HG02763 (cell line): ENCODE measurements at regions not wholly inside any gene's neighbourhood (a gene's known extent, or its start where the extent isn't known, plus 50 kb on each side); places are given as distances from the start of the nearest gene placed in this dataset.
"Not testable (repeated sequence)": the region's sequence is repeated elsewhere in the genome, so short reads cannot be mapped to it uniquely, and the experiment has no call there.

Experiments
- ATAC-seq: cut with Tn5 transposase; IDR thresholded peaks from one replicate; pipeline ENCODE4 v1.9.1; 2021; ENCODE audit warnings: mild to moderate bottlenecking, moderate library complexity; ENCODE audit not compliant: unreplicated experiment

DNA sequence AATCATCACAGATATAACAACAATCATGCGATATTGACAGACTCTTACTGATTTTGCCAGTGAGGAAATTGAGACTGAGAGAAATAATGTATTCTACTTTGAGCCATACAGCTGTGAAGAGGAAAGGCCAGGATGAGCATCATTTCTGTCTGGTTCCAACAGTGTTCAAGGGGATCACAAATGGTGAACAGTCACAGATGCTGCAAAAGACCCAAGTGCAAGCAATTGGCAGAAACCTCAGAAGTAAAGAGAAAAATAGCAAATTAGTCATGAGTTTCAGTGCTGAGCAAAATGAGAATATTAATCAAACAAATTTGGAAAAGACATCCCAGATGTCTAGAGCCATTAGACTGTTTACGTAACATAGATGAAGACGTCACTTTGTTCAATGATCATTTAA is 114.1 kb downstream of the RAB38 start:
- ATAC-seq = no peak

DNA sequence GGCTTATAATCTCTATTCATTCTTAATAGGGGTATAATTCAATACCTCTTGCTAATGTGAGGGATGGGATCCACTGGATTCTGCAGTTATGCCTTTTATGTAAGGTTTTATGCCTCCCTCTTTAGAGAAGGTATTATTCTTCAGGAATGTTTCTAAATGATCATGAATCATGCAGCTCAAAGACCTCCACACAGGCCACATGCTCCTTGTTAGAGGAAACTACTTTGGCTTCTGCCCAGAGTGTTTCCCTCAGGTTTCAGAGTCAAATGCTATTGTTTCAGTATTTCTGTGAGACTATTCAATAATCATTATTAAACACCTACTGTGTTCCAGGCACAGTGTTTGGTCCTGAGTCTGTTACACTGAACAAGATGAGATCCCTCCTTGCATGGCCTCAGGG is 115.9 kb downstream of the RAB38 start:
- no peak for ATAC-seq

DNA sequence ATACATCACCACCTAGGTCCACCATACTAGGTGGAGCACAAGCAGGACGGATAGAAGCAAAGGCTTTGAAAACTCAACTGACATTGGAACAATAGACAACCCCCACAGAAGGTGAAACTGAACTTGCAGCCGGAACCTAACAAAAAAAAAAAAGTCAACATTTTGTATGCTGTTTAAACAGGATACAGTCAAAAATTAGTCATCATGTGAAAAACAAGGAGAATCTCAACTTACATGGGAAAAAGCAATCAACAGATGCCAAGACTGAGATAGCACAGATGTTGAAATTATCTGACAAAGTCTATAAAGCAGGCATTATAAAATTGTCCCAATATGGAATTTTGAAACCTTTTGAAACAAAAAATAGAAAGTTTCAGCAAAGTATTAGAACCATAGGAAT is 123.8 kb downstream of the RAB38 start:
- no peak for ATAC-seq

DNA sequence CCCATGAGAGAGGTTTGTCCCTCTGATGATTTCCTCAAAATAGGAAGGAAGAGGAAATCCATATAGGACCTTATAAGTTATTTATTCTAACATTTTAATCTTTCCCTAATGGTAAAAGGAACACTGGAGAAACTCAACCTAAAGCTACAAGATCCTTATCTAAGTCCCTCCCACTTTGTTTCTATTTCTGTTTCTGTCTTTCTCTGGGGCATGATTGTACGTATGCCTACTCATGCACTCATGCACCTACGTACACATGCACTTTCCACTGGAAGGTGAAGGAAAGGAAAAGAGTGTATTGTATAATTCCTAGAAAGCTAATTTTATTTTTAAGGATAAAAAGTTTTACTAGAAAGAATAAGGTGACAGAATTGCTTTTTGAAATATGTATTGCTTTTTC is 125.0 kb downstream of the RAB38 start:
- no peak for ATAC-seq

DNA sequence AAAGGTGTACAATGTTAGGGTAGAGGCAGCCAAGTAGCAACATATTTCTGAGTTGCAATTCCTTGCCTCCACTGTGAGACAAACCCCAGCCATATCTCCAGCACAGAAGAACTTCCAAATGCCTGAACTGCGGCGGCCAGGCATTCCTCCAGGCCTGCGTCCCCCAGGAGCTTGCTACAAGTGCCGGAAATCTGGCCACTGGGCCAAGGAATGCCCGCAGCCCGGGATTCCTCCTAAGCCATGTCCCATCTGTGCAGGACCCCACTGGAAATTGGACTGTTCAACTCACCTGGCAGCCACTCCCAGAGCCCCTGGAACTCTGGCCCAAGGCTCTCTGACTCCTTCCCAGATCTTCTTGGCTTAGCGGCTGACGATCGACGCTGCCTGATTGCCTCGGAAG is 130.0 kb downstream of the RAB38 start:
- ATAC-seq = not testable (repeated sequence)

DNA sequence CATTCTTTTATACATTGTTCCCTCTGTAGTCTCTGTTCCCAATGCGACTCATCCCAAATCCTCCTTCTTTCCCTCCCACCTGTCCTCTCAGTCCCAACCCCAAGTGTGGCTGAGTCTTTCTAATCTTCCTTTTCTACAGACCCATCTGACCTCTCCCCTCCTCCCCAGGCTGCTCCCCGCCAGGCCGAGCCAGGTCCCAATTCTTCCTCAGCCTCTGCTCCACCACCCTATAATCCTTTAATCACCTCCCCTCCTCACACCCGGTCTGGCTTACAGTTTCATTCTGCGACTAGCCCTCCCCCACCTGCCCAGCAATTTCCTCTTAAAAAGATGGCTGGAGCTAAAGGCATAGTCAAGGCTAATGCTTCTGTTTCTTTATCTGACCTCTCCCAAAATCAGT is 130.6 kb downstream of the RAB38 start:
- ATAC-seq = not testable (repeated sequence)

DNA sequence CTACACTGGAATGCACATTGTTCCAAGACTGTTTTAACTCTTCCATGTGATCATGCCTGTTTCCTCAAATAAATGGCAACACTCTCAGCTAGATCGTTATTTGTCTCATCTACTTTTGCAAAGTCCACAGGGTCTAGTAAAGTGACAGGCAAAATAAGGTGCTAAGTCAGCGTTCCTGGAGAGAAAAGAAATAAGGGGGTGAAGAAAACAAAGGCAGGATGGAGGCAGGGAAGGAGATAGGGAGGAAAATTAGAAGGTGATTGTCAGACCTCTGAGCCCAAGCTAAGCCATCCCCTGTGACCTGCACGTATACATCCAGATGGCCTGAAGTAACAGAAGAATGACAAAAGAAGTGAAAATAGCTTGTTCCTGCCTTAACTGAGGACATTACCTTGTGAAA is 132.1 kb downstream of the RAB38 start:
- no peak for ATAC-seq

DNA sequence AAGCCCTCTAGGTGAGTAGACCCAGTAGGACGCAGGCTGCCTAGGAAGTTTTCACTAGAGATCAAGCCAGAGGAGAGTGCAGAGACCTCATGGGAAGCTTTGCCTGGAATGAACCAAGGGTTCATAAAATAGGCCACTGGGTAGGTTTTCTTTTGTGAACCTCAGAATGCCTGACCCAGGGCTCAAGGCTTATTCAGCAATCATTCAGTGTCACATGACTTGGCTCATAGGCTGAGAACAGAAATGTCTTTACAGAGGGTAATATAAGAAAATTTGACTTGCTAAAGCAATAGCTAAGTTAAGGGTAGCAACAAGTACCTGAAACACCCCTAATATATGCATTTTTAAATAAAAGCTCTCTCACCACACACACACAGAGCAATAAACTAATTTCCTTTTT is 132.6 kb downstream of the RAB38 start:
- no peak for ATAC-seq

DNA sequence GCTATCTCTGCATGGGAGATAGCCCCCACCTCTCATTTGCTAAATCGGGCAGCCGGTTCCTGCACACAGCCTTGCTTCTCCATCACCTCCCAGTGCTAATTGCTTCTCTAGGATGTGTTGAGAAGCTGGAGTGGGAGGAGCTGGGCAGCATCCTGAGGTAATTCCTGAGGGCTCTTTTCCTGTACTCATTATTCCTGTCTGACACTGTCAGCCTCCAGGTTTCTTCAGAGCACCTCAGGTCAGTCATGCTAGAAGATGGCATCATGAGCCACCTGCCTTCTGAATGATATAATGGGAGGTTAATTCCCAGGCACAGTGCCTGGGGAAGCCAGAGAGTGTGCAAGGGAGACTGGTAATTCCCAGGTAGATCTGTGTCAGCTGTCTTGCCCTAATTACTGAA is 133.0 kb downstream of the RAB38 start:
- no peak for ATAC-seq

DNA sequence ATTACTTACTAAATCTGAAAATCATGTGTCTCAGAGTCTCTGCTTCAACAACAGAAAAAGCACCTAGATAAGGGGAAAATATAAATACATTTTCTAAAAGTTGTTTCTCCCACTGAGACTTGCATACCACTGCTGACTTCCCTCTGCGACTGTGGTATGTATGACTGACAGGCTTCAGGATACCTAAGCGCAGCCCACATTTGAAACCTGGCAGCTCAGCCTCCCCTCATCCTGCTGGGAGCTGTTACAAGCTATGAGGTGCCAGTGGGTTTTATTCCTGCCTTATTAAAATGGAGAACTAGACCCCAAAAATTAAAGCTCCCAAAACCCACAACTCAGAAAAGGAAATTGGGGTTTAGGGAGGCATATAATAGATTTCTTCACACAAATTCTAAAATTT is 133.6 kb downstream of the RAB38 start:
- no peak for ATAC-seq

DNA sequence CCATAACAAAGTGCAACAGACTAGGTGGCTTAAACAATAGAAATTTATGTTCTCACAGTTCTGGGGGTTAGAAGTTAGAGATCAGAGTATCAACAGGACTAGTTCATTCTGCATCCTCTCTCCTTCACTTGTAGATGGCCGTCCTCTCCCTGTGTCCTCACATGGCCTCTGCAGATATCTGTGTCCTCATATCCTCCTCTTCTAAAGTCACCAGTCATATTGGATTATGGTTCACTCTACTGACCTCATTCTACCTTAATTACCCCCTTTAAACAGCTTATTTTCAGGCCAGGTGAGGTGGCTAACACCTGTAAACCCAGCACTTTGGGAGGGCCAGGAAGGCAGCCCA is 135.1 kb downstream of the RAB38 start:
- ATAC-seq = no peak

DNA sequence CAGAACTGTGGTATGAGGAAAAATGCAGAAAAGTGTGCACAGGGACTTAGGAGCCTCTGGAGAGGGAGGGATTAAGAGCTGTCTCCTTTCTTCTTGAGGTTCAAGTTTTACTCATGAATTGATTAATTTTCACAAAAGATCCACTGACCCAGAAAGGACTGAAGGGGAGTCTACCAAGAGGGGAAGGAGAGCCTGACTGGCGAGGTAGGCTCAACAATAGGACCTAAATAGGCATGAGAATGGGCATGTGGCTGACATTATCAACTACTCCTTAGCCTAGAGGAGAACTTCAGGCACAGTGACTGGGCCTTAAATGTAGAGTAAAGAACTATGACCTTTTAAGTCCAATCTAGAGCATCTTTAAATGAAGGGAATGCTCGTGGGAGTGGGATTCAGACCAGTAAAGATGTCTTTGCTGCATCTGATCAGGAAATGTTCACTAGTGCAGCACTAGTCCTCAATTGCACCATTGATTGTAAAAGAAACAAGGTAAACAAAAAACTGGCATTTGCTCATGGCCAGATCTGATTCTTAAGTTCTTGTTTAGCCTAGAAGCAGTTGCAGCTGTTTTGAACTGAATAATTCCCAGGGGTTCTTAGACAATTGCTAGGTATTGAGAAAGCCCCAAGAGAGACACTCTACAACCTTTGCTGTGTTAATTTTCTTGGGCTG is 135.6 kb downstream of the RAB38 start:
- no peak for ATAC-seq

DNA sequence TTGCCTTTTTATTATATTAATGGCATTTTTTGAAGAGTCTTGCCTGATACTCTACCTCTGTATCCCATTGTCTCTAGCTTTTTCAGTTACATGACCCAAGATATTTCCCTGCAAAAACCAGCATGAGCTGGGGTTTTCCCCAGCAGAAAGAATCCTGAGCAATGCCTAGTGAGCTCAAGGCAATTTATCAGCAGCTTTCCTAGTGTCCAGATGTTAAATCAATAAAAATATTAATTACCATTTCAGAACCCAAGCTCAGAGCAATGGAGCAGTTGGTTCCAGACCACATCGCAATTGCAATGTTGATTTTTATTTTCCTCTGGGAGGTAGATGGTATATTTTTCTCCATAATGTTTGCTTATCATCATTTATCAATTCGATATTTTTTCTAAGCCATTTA is 137.2 kb downstream of the RAB38 start:
- no peak for ATAC-seq

DNA sequence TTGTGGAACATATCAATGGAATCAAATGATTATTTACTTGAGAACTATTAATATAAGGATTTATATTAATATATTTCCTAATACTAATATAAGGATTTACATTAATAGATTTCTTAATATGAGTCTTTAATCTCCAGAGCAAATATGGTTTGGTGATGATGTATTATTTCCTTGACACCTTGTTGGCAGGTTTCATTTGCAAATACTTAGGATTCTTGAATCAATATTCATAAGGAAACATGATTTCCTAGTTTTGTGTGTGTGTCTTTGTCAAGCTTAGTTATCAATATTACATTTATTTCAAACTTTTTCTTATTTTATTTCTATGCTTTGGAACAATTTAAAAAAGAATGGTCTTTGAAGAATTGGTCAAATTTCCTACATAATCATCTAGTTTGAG is 138.5 kb downstream of the RAB38 start:
- ATAC-seq = no peak

DNA sequence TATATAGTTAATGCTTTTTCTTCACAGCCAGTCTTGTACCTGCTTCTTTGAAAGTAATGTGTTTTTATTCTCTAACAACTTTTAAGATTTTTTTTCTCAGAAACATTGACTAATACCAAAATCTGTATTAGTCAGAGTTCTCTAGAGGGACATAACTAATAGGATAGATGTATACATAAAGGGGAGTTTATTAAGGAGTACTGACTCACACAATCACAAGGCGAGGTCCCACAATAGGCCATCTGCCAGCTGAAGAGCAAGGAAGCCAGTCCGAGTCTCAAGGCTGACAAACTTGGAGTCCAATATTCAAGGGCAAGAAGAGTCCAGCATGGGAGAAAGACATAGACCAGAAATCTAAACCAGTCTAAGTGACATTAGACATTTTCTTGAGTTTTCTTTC is 140.0 kb downstream of the RAB38 start:
- no peak for ATAC-seq

DNA sequence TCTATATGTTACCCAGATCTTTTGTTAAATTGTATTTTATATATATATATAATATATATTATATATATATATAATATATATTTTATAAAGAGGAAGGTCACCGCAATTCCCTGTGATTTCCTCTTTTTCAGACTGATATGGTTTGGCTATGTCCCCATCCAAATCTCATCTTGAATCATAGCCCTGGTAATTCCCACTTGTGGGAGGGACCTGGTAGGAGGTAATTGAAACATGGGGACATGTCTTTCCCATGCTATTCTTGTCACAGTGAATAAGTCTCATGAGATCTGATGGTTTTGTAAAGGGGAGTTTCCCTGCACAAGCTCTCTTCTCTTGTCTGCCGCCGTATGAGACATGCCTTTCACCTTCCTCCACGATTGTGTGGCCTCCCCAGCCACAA is 157.6 kb downstream of the RAB38 start:
- ATAC-seq = no peak

DNA sequence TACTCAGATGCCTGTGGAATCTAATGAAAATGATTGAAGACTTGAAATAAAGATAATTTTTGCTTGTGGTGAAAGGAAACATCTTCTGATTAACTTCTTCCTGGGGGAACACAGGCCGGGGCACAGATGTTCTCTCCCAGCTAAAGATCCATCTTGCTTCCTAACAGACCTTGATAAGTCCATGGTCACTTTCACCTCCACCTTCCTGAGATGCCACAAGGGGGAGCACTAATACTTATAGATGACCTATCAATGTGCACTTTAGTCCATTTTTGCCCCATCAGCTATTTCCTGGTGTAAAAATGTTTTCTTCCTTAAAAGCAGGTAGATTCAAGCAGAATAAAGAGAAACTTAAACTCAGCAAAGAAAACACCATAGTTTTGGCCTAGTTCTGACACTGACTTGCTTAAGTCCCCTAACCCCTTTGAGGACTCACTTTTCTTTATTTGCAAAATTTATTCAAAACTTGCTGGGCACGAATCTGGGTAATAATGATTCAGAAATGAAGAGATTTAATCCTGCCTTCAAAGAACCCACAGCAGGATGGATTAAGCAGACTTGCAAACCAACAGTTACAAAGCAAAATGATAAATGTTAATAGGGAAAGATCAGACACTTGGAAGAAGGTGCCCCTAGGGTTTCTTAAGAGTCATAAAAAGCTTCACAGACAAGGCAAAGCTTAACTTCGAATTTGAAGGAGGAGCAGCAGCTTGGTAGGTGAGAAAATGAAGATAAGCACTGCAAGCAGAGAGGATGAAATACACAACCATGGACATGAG is 158.7 kb downstream of the RAB38 start:
- ATAC-seq = peak; percentile 78

DNA sequence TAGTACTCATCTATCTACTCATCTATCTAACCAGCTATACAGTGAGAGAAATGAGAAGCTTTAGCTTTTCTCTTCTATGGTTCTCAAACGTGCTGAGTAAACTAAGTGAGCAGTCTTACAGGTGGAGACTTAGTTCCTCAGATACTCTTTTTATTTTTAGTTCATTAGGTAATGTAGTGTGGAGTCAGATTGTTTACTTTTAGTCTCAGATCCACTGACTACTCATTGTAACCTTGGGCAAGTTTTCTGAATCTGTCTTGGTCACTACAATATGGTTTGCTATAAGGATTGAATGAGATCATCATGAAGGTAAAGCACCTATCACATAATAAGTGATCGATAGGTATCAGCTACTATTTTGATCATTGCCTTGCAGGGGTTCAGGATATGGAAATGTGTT is 160.1 kb downstream of the RAB38 start:
- ATAC-seq = no peak

DNA sequence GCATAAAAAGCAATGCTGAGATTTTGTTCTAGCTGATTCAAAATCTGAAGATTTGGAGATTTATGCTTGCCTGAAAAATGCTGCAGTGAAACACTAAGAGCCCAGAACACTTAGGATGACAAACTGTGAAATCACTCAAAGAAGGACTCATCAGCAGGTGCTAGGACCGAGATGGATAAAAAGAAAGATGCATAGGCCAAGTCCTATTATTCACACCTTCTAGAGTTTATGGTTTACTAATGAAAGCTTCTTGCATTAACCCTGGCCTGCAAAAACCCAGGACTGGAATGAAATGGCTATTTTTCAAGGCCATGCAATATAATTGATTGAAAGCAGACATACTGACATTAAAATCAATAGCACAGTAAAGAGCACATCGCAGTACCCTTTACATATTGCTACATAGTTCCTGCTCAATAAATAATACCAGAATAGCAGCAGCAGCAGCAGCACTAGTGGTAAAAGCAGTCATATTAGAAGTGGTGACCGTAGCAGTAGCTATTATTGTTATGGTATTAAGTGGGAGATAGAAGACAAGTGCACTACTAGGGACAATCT is 161.7 kb downstream of the RAB38 start:
- ATAC-seq = no peak

DNA sequence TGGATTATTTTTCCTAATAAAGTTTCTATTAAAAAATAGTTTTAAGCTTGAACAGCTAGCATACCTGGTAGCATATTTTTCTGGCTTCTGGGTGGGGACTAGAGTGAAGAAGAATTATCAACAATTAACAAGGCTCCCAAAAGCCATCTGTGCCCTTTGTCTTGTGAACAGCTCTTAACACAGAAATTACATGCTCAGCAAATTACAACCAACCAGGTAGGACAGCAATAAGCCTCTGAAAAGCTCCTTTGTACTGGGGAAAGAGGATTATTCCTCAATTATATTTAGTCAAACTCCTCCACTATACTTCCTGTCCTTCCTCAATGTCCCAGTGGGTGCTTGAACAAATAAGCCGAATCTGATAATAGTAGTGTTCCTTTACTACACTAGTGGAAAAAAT is 162.8 kb downstream of the RAB38 start:
- no peak for ATAC-seq

DNA sequence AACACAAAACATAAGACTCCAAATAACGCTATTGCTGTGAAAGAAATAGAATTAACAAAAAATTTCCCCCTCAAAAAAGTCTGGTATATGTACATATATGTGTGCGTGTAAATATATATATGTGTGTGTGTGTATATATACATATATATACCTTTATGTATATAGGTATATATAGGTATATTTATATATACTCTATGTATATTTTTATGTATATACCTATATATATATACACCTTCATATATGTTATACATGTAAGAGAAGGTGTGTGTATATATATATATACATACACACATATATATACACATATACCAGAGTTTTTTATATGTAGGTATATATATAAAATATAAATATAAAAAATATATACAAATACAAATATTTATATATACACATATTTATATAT is 199.2 kb downstream of the RAB38 start:
- no peak for ATAC-seq

DNA sequence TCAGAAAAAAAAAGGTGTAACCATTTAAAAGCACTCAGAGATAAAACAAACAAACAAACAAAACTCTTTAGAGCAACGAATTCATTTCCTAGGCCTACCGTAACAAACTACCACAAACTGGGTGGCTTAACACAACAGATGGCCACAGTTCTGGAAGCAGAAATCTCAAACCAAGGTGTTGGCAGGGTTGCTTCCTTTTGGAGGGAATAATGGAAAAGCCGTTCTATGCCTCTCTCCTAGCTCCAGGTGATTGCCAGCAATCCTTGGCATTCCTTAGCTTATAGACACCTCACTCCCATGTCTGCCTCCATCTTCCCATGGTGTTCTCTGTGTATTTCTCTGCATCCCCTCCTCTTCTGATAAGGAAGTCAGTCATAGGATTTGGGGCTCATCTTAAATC is 200.4 kb downstream of the RAB38 start:
- ATAC-seq = no peak

DNA sequence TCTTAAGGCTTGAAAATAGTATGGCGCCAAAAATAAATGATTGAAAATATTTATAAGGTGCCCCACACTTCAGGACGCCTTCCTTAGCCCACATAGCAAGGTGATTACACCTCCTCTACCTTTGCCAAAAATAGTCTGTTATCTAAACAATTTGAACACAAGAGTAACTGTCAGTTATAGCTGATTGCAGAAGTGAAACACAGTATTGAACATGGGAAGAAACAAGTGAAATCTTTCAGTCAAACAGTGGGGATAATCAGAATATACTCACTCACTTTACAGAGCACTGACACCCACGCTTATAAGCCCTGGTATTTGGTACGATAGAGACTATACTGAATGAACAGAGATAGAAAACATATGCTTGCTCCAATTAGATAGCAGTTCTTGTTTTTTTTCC is 203.1 kb downstream of the RAB38 start:
- peak; percentile 47 for ATAC-seq
